Neural cell (in vitro differentiated cells): ENCODE measurements at regions not wholly inside any gene's neighbourhood (a gene's known extent, or its start where the extent isn't known, plus 50 kb on each side); places are given as distances from the start of the nearest gene placed in this dataset.

Experiments
- RAD21 ChIP-seq: fragments of 450-650 bp; conservative IDR thresholded peaks from 2 replicates; pipeline ENCODE4 v1.6.1; 2014; ENCODE audit warnings: antibody characterized with exemption, mild to moderate bottlenecking, moderate library complexity
- TF ChIP-seq, protein P1 (sequence below): fragments of 450-650 bp; IDR thresholded peaks from 2 replicates; pipeline ENCODE4 v1.5.1; 2014; ENCODE audit warnings: antibody characterized with exemption, mild to moderate bottlenecking, moderate library complexity; ENCODE audit not compliant: poor library complexity, severe bottlenecking
- TF ChIP-seq, protein P2 (sequence below): IDR thresholded peaks from 2 replicates; pipeline ENCODE4 v1.6.1; 2012; ENCODE audit warnings: borderline replicate concordance

DNA sequence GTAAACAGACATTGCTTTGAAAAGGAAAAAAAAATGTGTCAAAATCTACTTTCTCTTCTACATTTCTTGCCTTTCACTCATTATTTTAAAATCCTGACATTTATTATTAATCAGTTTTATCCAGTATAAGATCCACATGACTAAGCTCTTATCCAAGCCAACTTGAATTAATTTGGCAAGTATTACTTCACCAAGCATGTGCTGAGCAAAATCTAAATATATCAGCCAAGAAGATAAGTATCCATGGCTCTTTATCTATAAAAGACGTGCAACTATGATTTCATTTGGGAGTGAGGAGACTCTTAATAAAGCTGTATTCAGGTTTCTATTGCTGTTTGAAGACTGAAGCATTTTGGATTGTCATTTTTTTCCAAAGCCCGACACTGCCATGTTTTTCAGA lies 221.3 kb downstream of the TRIM36 start:
- TF ChIP-seq, protein P1, sequence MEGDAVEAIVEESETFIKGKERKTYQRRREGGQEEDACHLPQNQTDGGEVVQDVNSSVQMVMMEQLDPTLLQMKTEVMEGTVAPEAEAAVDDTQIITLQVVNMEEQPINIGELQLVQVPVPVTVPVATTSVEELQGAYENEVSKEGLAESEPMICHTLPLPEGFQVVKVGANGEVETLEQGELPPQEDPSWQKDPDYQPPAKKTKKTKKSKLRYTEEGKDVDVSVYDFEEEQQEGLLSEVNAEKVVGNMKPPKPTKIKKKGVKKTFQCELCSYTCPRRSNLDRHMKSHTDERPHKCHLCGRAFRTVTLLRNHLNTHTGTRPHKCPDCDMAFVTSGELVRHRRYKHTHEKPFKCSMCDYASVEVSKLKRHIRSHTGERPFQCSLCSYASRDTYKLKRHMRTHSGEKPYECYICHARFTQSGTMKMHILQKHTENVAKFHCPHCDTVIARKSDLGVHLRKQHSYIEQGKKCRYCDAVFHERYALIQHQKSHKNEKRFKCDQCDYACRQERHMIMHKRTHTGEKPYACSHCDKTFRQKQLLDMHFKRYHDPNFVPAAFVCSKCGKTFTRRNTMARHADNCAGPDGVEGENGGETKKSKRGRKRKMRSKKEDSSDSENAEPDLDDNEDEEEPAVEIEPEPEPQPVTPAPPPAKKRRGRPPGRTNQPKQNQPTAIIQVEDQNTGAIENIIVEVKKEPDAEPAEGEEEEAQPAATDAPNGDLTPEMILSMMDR, result no peak
- TF ChIP-seq, protein P2, sequence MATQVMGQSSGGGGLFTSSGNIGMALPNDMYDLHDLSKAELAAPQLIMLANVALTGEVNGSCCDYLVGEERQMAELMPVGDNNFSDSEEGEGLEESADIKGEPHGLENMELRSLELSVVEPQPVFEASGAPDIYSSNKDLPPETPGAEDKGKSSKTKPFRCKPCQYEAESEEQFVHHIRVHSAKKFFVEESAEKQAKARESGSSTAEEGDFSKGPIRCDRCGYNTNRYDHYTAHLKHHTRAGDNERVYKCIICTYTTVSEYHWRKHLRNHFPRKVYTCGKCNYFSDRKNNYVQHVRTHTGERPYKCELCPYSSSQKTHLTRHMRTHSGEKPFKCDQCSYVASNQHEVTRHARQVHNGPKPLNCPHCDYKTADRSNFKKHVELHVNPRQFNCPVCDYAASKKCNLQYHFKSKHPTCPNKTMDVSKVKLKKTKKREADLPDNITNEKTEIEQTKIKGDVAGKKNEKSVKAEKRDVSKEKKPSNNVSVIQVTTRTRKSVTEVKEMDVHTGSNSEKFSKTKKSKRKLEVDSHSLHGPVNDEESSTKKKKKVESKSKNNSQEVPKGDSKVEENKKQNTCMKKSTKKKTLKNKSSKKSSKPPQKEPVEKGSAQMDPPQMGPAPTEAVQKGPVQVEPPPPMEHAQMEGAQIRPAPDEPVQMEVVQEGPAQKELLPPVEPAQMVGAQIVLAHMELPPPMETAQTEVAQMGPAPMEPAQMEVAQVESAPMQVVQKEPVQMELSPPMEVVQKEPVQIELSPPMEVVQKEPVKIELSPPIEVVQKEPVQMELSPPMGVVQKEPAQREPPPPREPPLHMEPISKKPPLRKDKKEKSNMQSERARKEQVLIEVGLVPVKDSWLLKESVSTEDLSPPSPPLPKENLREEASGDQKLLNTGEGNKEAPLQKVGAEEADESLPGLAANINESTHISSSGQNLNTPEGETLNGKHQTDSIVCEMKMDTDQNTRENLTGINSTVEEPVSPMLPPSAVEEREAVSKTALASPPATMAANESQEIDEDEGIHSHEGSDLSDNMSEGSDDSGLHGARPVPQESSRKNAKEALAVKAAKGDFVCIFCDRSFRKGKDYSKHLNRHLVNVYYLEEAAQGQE, result no peak
- TF ChIP-seq RAD21, result no peak
